ENCODE measurements at regions not wholly inside any gene's neighbourhood (a gene's known extent, or its start where the extent isn't known, plus 50 kb on each side); places are given as distances from the start of the nearest gene placed in this dataset.

DNA sequence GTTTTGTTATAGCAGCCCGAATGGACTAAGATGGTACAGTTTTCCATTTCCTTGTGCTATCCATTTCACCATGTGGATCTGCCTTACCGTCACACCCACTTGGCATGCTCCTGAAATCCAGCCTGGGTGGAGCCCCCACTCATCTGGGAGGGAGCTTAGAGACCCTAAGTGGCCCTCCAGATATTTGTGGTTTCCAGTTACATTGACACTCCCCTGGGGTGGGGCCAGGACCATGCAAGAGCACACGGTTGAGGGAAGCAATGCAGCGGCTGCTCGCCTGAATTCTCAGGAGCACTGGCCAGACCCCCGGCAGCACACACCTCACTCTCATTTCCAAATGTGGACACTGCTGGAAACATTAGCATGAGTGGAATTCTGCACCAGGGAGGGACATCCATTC lies 231.1 kb downstream of the UTP18 start:
- Histone ChIP-seq H3K4me3 (no peak overlapping the region), H3K27ac (no peak overlapping the region), H3K36me3 (no peaks in the 10 kb centered on the region), H3K9me3 (no peaks in the 10 kb centered on the region), H3K4me1 (no peaks in the 10 kb centered on the region), H3K27me3 (no peaks in the 10 kb centered on the region)
- intact Hi-C loops (cut with DNase I; ENCODE audit: low total_unique reads), result no loop called here
- TF ChIP-seq, protein P1, sequence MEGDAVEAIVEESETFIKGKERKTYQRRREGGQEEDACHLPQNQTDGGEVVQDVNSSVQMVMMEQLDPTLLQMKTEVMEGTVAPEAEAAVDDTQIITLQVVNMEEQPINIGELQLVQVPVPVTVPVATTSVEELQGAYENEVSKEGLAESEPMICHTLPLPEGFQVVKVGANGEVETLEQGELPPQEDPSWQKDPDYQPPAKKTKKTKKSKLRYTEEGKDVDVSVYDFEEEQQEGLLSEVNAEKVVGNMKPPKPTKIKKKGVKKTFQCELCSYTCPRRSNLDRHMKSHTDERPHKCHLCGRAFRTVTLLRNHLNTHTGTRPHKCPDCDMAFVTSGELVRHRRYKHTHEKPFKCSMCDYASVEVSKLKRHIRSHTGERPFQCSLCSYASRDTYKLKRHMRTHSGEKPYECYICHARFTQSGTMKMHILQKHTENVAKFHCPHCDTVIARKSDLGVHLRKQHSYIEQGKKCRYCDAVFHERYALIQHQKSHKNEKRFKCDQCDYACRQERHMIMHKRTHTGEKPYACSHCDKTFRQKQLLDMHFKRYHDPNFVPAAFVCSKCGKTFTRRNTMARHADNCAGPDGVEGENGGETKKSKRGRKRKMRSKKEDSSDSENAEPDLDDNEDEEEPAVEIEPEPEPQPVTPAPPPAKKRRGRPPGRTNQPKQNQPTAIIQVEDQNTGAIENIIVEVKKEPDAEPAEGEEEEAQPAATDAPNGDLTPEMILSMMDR (IDR thresholded peaks at IDR 0.05), result no peak
- TF ChIP-seq POLR2A (IDR thresholded peaks at IDR 0.05) (no peak), POLR2AphosphoS5 (IDR thresholded peaks at IDR 0.05) (no peak), EP300 (IDR thresholded peaks at IDR 0.05) (no peak)
- 74 to 87% (median 81%) methylated on average over 6 of the region's 6 CpGs for WGBS, 5 donors
- DNase-seq, result no peak

DNA sequence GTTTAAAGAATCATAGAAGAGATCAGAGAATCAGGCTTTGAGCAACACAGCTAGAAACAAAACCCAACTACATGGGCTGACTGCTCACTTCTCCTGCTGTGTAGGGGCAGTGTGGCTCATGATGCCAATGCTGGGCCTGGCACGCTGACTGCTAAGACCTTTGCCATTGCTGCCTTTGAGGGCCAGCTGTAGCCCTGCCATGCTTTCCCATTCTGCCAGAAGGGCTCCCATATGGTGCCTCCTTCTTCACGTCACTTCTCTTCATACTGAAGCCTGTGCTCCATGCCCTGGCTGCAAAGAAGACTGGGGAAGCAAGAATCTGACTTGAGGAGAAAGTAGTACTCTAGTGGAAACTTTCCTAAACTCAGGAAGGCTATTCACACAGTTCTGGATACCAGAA lies 232.9 kb downstream of the UTP18 start:
- H3K27me3 ChIP-seq, result no peaks in the 10 kb centered on the region
- no peak overlapping the region for H3K4me3 ChIP-seq
- intact Hi-C loops (cut with DNase I; ENCODE audit: low total_unique reads), result no loop called here
- H3K4me1 ChIP-seq, result no peaks in the 10 kb centered on the region
- TF ChIP-seq POLR2A (IDR thresholded peaks at IDR 0.05) (no peak), POLR2AphosphoS5 (IDR thresholded peaks at IDR 0.05) (no peak), EP300 (IDR thresholded peaks at IDR 0.05) (no peak)
- TF ChIP-seq, protein P1 (IDR thresholded peaks at IDR 0.05), result no peak
- H3K9me3 ChIP-seq, result no peaks in the 10 kb centered on the region
- H3K27ac ChIP-seq, result no peak overlapping the region
- no peak for DNase-seq
- WGBS, 5 donors, result 91 to 97% (median 96%) methylated on average over 2 of the region's 2 CpGs
- no peaks in the 10 kb centered on the region for H3K36me3 ChIP-seq

DNA sequence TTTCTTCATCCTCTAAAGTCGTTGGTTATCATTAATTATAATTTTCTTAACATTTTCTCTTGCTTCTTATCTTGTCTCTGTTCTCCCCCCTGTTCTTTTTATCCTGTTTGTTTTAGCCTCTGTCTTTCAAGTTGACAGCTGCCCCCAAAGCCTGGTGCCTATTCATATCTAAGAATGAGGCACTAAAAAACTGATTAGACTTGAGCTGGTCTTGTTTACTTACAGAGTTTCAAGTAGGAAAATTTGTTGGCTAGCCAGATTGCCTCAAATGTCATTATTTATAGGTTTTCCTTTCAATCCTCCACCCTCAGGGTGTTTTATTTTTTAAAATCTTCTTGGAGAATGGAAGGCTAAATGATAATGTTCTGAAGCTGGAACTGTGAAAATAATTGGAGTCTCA lies 236.0 kb downstream of the UTP18 start:
- Histone ChIP-seq H3K4me1 (peaks cover 0 to 11% (median 0%) of the 10 kb centered on the region in 4 donors), H3K27ac (no peak overlapping the region), H3K27me3 (no peaks in the 10 kb centered on the region), H3K4me3 (no peak overlapping the region), H3K9me3 (no peaks in the 10 kb centered on the region), H3K36me3 (no peaks in the 10 kb centered on the region)
- TF ChIP-seq POLR2AphosphoS5 (IDR thresholded peaks at IDR 0.05), result no peak
- TF ChIP-seq, protein P1 (IDR thresholded peaks at IDR 0.05), result no peak
- TF ChIP-seq POLR2A (IDR thresholded peaks at IDR 0.05), result no peak
- TF ChIP-seq EP300 (IDR thresholded peaks at IDR 0.05), result no peak
- intact Hi-C loops (cut with DNase I; ENCODE audit: low total_unique reads), result no loop called here
- 5 to 16% (median 8%) methylated on average over 1 of the region's 1 CpG for WGBS, 5 donors
- DNase-seq, result no peak

DNA sequence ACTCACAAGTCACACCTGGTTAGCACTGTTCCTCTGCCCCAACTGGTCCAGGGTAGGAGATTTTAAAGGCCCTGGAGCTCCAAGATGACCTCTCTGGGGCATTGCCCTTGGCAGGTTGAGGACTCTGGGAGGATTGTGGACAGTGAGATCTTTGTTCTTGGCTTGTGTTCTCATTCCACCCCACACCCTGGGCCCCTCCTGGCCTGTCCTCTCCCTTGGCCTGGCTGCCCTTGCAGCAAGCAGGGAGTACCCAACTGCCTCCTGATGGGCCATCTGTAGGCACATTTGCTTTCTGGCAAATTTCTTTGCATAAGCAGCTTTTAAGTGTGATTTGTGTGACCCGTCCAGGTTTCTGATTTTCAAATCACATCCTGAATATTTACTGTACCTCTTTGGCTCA lies 239.6 kb downstream of the UTP18 start:
- TF ChIP-seq, protein P1 (IDR thresholded peaks at IDR 0.05), result no peak
- TF ChIP-seq POLR2AphosphoS5 (IDR thresholded peaks at IDR 0.05), result no peak
- TF ChIP-seq POLR2A (IDR thresholded peaks at IDR 0.05), result no peak
- no peak for TF ChIP-seq EP300 (IDR thresholded peaks at IDR 0.05)
- Histone ChIP-seq H3K4me3 (no peak overlapping the region), H3K9me3 (no peaks in the 10 kb centered on the region), H3K36me3 (no peaks in the 10 kb centered on the region), H3K4me1 (peaks cover 0 to 11% (median 0%) of the 10 kb centered on the region in 4 donors), H3K27me3 (no peaks in the 10 kb centered on the region), H3K27ac (no peak overlapping the region)
- WGBS, 5 donors, result 44 to 66% (median 53%) methylated on average over 1 of the region's 1 CpG
- intact Hi-C loops (cut with DNase I; ENCODE audit: low total_unique reads), result no loop called here
- no peak for DNase-seq
